Breast epithelium (tissue), 3 donors: ENCODE measurements at regions not wholly inside any gene's neighbourhood (a gene's known extent, or its start where the extent isn't known, plus 50 kb on each side); places are given as distances from the start of the nearest gene placed in this dataset.

ENCODE experiments used
- CTCF ChIP-seq, 3 donors: fragments of 450-650 bp; IDR thresholded peaks; one replicate each; pipeline ENCODE4 v1.5.1; 2016 to 2017; ENCODE audit warnings: antibody characterized with exemption in 3 of 3, mild to moderate bottlenecking in 3 of 3, moderate library complexity in 3 of 3
- POLR2AphosphoS5 ChIP-seq, 3 donors: sonication (generic); formaldehyde crosslinking; IDR thresholded peaks; one replicate each; pipeline ENCODE4 v1.6.1; 2017; ENCODE audit warnings: antibody characterized with exemption in 3 of 3

GRCh38 chr12:124177951-124178316, 117.0 kb upstream of the RFLNA start:
- TF ChIP-seq CTCF (IDR thresholded peaks at IDR 0.05) (no peak), POLR2AphosphoS5 (IDR thresholded peaks at IDR 0.05) (no peak)
